ENCODE measurements at regions not wholly inside any gene's neighbourhood (a gene's known extent, or its start where the extent isn't known, plus 50 kb on each side); places are given as distances from the start of the nearest gene placed in this dataset.
A peak's percentile ranks its signal among the peaks of the same experiment; 100 is the strongest.

- TF ChIP-seq CBX3 (IDR thresholded peaks at IDR 0.05; ENCODE audit: low read depth) (no peak), EZH2 (IDR thresholded peaks at IDR 0.05) (no peak), MAX (IDR thresholded peaks at IDR 0.05) (peak; percentile 24; the same call in 1 of the 2 replicates)
Measured at GRCh38 chr5:104062621-104063377, 500.2 kb upstream of the NUDT12 start (continued).

- ChIA-PET POLR2A (no interaction called here), CTCF (no interaction called here), RAD21 (ENCODE audit: low non-redundant PET in 1 of 2, low total read pairs in 2 of 2, uncharacterized antibody in 2 of 2, unreplicated experiment in 2 of 2) (no interaction called here)
- Histone ChIP-seq H3K4me2 (ENCODE audit: low read length) (peak overlapping the region; percentile 91; the same call in 1 of the 2 replicates), H2AFZ (ENCODE audit: low read depth, low read length, poor library complexity, severe bottlenecking) (peak overlapping the region; percentile 98), H3K4me3 (replicated peaks in 1 of 2; ENCODE audit: low read depth in 1 of 2, low read length in 2 of 2) (no peak overlapping the region), H3K9me2 (ENCODE audit: insufficient read depth) (no peaks in the 10 kb centered on the region), H4K20me1 (ENCODE audit: insufficient read depth) (no peaks in the 10 kb centered on the region), H3K79me2 (ENCODE audit: insufficient read depth, low read length) (no peaks in the 10 kb centered on the region), H3K9me3 (ENCODE audit: control insufficient read depth in 1 of 2, insufficient read depth in 1 of 2, low read depth in 1 of 2, low read length in 2 of 2) (no peaks in the 10 kb centered on the region), H3K27ac (ENCODE audit: low read depth, low read length) (no peak overlapping the region), H3K36me3 (ENCODE audit: control insufficient read depth in 1 of 2, insufficient read depth in 2 of 2, low read length in 2 of 2) (no peaks in the 10 kb centered on the region), H3K27me3 (ENCODE audit: insufficient read depth, low read length) (no peaks in the 10 kb centered on the region), H3K9ac (ENCODE audit: low read length) (no peak overlapping the region), H3K4me1 (ENCODE audit: control insufficient read depth in 1 of 2, insufficient read depth in 2 of 2, low read length in 2 of 2) (peaks cover 12 to 16% of the 10 kb centered on the region in 2 experiments; a peak in 3 of 4 replicates)
- ATAC-seq (no peak), DNase-seq (ENCODE audit: low read depth, low spot score) (no peak)
- BruUV-seq (replicated peaks): no TSS peak
- intact Hi-C loops (cut with micrococcal nuclease): no loop called here
- no peak for TF ChIP-seq ZNF274 (IDR thresholded peaks at IDR 0.05; ENCODE audit: low read depth, low read length)
- no peak for TF ChIP-seq CBX3 (IDR thresholded peaks at IDR 0.05; ENCODE audit: low read depth)
Measured at GRCh38 chr5:104061707-104062106, 499.1 kb upstream of the NUDT12 start.

GRCh38 chr5:104053353-104053649, 490.7 kb upstream of the NUDT12 start:
- TF ChIP-seq POLR2AphosphoS5 (IDR thresholded peaks at IDR 0.05; ENCODE audit: low read depth, low read length) (no peak), SIN3A (IDR thresholded peaks at IDR 0.05; ENCODE audit: low read depth) (no peak), ZNF274 (IDR thresholded peaks at IDR 0.05; ENCODE audit: low read depth, low read length) (no peak), EZH2 (IDR thresholded peaks at IDR 0.05) (no peak), ZBTB33 (IDR thresholded peaks at IDR 0.05; ENCODE audit: extremely low read depth, insufficient replicate concordance, low read length) (no peak), POLR2A (IDR thresholded peaks at IDR 0.05; ENCODE audit: borderline replicate concordance, extremely low read depth, insufficient read depth, insufficient read length) (no peak)
- POLR2A ChIA-PET: no interaction called here
- Histone ChIP-seq H3K79me2 (ENCODE audit: insufficient read depth, low read length) (no peaks in the 10 kb centered on the region), H2AFZ (ENCODE audit: low read depth, low read length, poor library complexity, severe bottlenecking) (no peak overlapping the region), H3K36me3 (ENCODE audit: control insufficient read depth in 1 of 2, insufficient read depth in 2 of 2, low read length in 2 of 2) (no peaks in the 10 kb centered on the region), H3K9me2 (ENCODE audit: insufficient read depth) (no peaks in the 10 kb centered on the region), H3K27me3 (ENCODE audit: insufficient read depth, low read length) (no peaks in the 10 kb centered on the region), H3K9me3 (ENCODE audit: control insufficient read depth in 1 of 2, insufficient read depth in 1 of 2, low read depth in 1 of 2, low read length in 2 of 2) (no peaks in the 10 kb centered on the region), H4K20me1 (ENCODE audit: insufficient read depth) (no peaks in the 10 kb centered on the region), H3K27ac (ENCODE audit: low read depth, low read length) (no peak overlapping the region), H3K9ac (ENCODE audit: low read length) (no peak overlapping the region), H3K4me2 (ENCODE audit: low read length) (no peak overlapping the region), H3K4me1 (ENCODE audit: control insufficient read depth in 1 of 2, insufficient read depth in 2 of 2, low read length in 2 of 2) (no peaks in the 10 kb centered on the region), H3K4me3 (replicated peaks in 1 of 2; ENCODE audit: low read depth in 1 of 2, low read length in 2 of 2) (no peak overlapping the region)
- BruUV-seq (replicated peaks): no TSS peak
- RAD21 ChIA-PET (ENCODE audit: low non-redundant PET in 1 of 2, low total read pairs in 2 of 2, uncharacterized antibody in 2 of 2, unreplicated experiment in 2 of 2): no interaction called here
- no peak for ATAC-seq
- intact Hi-C loops (cut with micrococcal nuclease): no loop called here
- CTCF ChIA-PET: no interaction called here
- no peak for DNase-seq (ENCODE audit: low read depth, low spot score)

All from HCT116 (cell line).